Iris pigment epithelial cell (primary cell): ENCODE measurements at regions not wholly inside any gene's neighbourhood (a gene's known extent, or its start where the extent isn't known, plus 50 kb on each side); places are given as distances from the start of the nearest gene placed in this dataset.

Experiments used
- DNase-seq: peaks from one replicate; pipeline ENCODE4 v3.0.0-alpha.2; 2011; ENCODE audit warnings: low read depth

GRCh38 chr16:87183647-87184046, 133.5 kb downstream of the C16orf95 start:
- DNase-seq = no peak

GRCh38 chr16:87185308-87185707, 131.9 kb downstream of the C16orf95 start:
- no peak for DNase-seq

GRCh38 chr16:87185983-87186382, 131.2 kb downstream of the C16orf95 start:
- DNase-seq = no peak

- DNase-seq = no peak
Observed at GRCh38 chr16:87186446-87186845, 130.7 kb downstream of the C16orf95 start.

- DNase-seq = no peak
Observed at GRCh38 chr16:87186876-87187533, 130.2 kb downstream of the C16orf95 start.

GRCh38 chr16:87188104-87188503, 129.1 kb downstream of the C16orf95 start:
- DNase-seq = no peak

GRCh38 chr16:87189426-87189825, 127.8 kb downstream of the C16orf95 start:
- DNase-seq = no peak

GRCh38 chr16:87190288-87191230, 126.6 kb downstream of the C16orf95 start:
- DNase-seq = peak; percentile 46

GRCh38 chr16:87192452-87193073, 124.6 kb downstream of the C16orf95 start:
- no peak for DNase-seq

- no peak for DNase-seq
Observed at GRCh38 chr16:87194172-87194571, 123.0 kb downstream of the C16orf95 start.

- no peak for DNase-seq
Observed at GRCh38 chr16:87195161-87195560, 122.0 kb downstream of the C16orf95 start.

GRCh38 chr16:87196231-87196630, 121.0 kb downstream of the C16orf95 start:
- no peak for DNase-seq

- no peak for DNase-seq
Observed at GRCh38 chr16:87196661-87197060, 120.5 kb downstream of the C16orf95 start.

- no peak for DNase-seq
Observed at GRCh38 chr16:87198328-87198832, 118.8 kb downstream of the C16orf95 start.

GRCh38 chr16:87198881-87199280, 118.3 kb downstream of the C16orf95 start:
- no peak for DNase-seq

GRCh38 chr16:87199379-87199778, 117.8 kb downstream of the C16orf95 start:
- DNase-seq = no peak

GRCh38 chr16:87199901-87200300, 117.3 kb downstream of the C16orf95 start:
- DNase-seq = no peak

GRCh38 chr16:87200637-87201036, 116.6 kb downstream of the C16orf95 start:
- no peak for DNase-seq

GRCh38 chr16:87201052-87201451, 116.1 kb downstream of the C16orf95 start:
- DNase-seq = peak; percentile 97

GRCh38 chr16:87201790-87202189, 115.4 kb downstream of the C16orf95 start:
- DNase-seq = no peak

- DNase-seq = peak; percentile 48
Observed at GRCh38 chr16:87202346-87202745, 114.8 kb downstream of the C16orf95 start.

- peak; percentile 80 for DNase-seq
Observed at GRCh38 chr16:87203060-87203656, 114.0 kb downstream of the C16orf95 start.
